ENCODE measurements at regions not wholly inside any gene's neighbourhood (a gene's known extent, or its start where the extent isn't known, plus 50 kb on each side); places are given as distances from the start of the nearest gene placed in this dataset.

- no peaks in the 10 kb centered on the region for H3K36me3 ChIP-seq
- H3K27ac ChIP-seq, result no peak overlapping the region
- no peak for TF ChIP-seq CTCF (IDR thresholded peaks at IDR 0.05; ENCODE audit: low read depth, low read length)
- no peaks in the 10 kb centered on the region for H3K9me3 ChIP-seq (ENCODE audit: severe bottlenecking)
- DNase-seq, result no peak
- no peaks in the 10 kb centered on the region for H3K27me3 ChIP-seq (ENCODE audit: insufficient read depth, low read depth, severe bottlenecking)
- H3K4me3 ChIP-seq (ENCODE audit: low read depth, low read length), result no peak overlapping the region
These were observed 668.8 kb upstream of the RGMB start for GRCh38 chr5:98104454-98105188.

GRCh38 chr5:98105681-98106080, 667.8 kb upstream of the RGMB start:
- no peaks in the 10 kb centered on the region for H3K36me3 ChIP-seq
- DNase-seq, result no peak
- no peak overlapping the region for H3K27ac ChIP-seq
- no peak for TF ChIP-seq CTCF (IDR thresholded peaks at IDR 0.05; ENCODE audit: low read depth, low read length)
- H3K27me3 ChIP-seq (ENCODE audit: insufficient read depth, low read depth, severe bottlenecking), result no peaks in the 10 kb centered on the region
- H3K4me3 ChIP-seq (ENCODE audit: low read depth, low read length), result no peak overlapping the region
- H3K9me3 ChIP-seq (ENCODE audit: severe bottlenecking), result no peaks in the 10 kb centered on the region

- TF ChIP-seq CTCF (IDR thresholded peaks at IDR 0.05; ENCODE audit: low read depth, low read length), result no peak
- Histone ChIP-seq H3K9me3 (ENCODE audit: severe bottlenecking) (no peaks in the 10 kb centered on the region), H3K4me3 (ENCODE audit: low read depth, low read length) (no peak overlapping the region), H3K27ac (no peak overlapping the region), H3K27me3 (ENCODE audit: insufficient read depth, low read depth, severe bottlenecking) (no peaks in the 10 kb centered on the region), H3K36me3 (no peaks in the 10 kb centered on the region)
- DNase-seq, result no peak
These were observed 667.1 kb upstream of the RGMB start for GRCh38 chr5:98106116-98107031.

- DNase-seq, result no peak
- H3K27me3 ChIP-seq (ENCODE audit: insufficient read depth, low read depth, severe bottlenecking), result no peaks in the 10 kb centered on the region
- no peak overlapping the region for H3K27ac ChIP-seq
- H3K4me3 ChIP-seq (ENCODE audit: low read depth, low read length), result no peak overlapping the region
- TF ChIP-seq CTCF (IDR thresholded peaks at IDR 0.05; ENCODE audit: low read depth, low read length), result no peak
- H3K36me3 ChIP-seq, result no peaks in the 10 kb centered on the region
- H3K9me3 ChIP-seq (ENCODE audit: severe bottlenecking), result no peaks in the 10 kb centered on the region
These were observed 665.0 kb upstream of the RGMB start for GRCh38 chr5:98108497-98108896.

- Histone ChIP-seq H3K4me3 (ENCODE audit: low read depth, low read length) (no peak overlapping the region), H3K9me3 (ENCODE audit: severe bottlenecking) (no peaks in the 10 kb centered on the region), H3K27ac (no peak overlapping the region), H3K27me3 (ENCODE audit: insufficient read depth, low read depth, severe bottlenecking) (no peaks in the 10 kb centered on the region), H3K36me3 (no peaks in the 10 kb centered on the region)
- no peak for TF ChIP-seq CTCF (IDR thresholded peaks at IDR 0.05; ENCODE audit: low read depth, low read length)
- no peak for DNase-seq
These were observed 663.9 kb upstream of the RGMB start for GRCh38 chr5:98109561-98110006.
